ENCODE measurements at regions not wholly inside any gene's neighbourhood (a gene's known extent, or its start where the extent isn't known, plus 50 kb on each side); places are given as distances from the start of the nearest gene placed in this dataset.

- TF ChIP-seq CTCF (IDR thresholded peaks at IDR 0.05) (no peak), POLR2A (IDR thresholded peaks at IDR 0.05) (no peak)
Observed at GRCh38 chr2:53108246-53108645, 659.4 kb upstream of the CHAC2 start.

All from right lobe of liver (tissue), 4 donors.